ENCODE measurements at regions not wholly inside any gene's neighbourhood (a gene's known extent, or its start where the extent isn't known, plus 50 kb on each side); places are given as distances from the start of the nearest gene placed in this dataset.
"Not testable (repeated sequence)": the region's sequence is repeated elsewhere in the genome, so short reads cannot be mapped to it uniquely, and the experiment has no call there.

- no peak for DNase-seq
Measured at GRCh38 chr1:148309940-148310500, 157.9 kb upstream of the NBPF11 start.

DNA sequence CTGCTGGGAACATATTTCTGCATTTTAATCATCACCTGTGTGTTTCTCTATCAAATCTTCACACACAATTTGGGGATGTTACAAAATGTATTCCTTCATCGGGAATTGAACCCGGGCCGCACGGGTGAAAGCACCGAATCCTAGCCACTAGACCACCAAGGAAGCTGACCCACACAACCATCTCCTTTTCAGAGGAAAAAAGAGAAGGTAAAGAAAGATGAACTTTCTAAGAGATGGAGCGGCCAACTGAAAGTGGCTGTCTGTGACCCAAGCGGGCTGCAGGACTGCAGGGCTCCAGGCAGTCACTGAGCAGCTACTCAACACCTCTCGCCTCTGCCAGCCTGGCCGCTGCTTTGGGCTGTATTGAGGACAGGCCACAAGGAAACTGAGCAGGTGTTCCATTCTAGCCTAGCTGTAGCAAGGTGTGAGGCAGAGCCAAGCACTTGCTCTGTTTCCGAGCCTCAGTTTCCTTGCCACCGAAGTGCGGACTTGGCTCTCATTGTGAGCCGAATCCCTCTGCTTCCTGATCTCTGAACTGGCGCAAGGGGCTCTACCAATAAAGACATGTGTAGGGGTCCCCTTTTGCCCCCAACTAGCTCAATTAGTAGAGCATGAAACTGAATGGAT is 156.9 kb upstream of the NBPF11 start:
- DNase-seq: no peak

- peak in 1 of 2 donors; percentile 10 for DNase-seq
Measured at GRCh38 chr1:148307583-148308185, 155.6 kb upstream of the NBPF11 start.

- DNase-seq: not testable (repeated sequence)
Measured at GRCh38 chr1:148304935-148305334, 152.9 kb upstream of the NBPF11 start.

DNA sequence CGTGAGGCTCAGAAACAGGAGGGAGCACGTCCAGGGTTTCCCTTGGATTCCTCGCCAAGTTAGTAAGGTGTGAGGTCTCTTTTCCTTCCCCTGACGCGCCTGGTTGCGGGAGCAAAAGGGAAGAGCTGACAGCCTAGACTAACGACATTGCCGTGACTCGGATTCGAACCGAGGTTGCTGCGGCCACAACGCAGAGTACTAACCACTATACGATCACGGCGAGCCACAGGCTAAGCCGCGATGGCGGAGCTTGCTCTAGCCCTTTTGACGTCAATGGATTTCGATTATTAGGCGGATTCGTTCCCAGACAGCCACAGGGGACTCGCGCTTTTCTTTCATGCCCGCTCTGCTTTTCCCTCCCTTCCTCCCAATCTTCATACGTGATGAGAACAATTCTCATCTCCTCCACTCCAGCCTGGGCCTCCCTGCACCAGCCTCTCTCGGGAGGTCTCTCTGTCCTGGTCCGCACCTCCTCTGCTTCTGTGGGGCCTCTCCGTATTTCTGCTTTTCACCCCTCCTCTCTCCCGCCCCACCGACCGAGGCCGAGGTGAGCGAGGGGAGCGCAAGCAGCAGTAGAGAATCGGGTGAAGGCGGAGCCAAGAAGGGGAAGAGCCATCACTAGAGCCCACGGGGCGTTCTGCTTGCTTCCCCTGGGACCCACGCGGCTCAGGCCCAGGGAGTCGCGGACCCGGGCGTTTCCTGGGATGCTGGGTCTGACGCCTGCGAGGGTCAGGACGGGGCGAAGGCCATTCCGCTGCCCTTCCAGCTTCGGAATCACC is 150.7 kb upstream of the NBPF11 start:
- DNase-seq: not testable (repeated sequence)

- not testable (repeated sequence) for DNase-seq
Measured at GRCh38 chr1:148297852-148298251, 145.8 kb upstream of the NBPF11 start.

- no peak for DNase-seq
Measured at GRCh38 chr1:148296511-148296910, 144.4 kb upstream of the NBPF11 start.

GRCh38 chr1:148294116-148294807 is 142.2 kb upstream of the NBPF11 start:
- no peak for DNase-seq

GRCh38 chr1:148293651-148294050 is 141.6 kb upstream of the NBPF11 start:
- DNase-seq: no peak

- no peak for DNase-seq
Measured at GRCh38 chr1:148292915-148293314, 140.8 kb upstream of the NBPF11 start.

DNA sequence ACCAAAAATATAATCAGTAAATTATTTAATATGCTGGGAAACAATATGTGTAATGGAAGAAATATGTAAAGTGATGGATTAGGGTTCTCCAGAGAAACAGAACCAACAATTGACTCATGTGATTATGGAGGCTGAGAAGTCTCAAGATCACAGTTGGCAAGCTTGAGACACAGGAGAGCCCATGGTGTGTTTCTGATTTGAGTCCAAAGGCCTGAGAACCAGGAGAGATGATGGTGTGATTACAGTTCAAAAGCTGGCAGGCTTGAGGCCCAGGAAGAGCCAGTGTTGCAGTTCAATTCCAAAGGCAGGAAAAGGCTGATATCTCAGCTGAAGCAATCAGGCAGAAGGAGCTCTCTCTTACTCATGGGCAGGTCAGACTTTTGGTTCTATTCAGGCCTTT is 138.8 kb upstream of the NBPF11 start:
- DNase-seq: no peak

- DNase-seq: no peak
Measured at GRCh38 chr1:148289647-148290046, 137.6 kb upstream of the NBPF11 start.

DNA sequence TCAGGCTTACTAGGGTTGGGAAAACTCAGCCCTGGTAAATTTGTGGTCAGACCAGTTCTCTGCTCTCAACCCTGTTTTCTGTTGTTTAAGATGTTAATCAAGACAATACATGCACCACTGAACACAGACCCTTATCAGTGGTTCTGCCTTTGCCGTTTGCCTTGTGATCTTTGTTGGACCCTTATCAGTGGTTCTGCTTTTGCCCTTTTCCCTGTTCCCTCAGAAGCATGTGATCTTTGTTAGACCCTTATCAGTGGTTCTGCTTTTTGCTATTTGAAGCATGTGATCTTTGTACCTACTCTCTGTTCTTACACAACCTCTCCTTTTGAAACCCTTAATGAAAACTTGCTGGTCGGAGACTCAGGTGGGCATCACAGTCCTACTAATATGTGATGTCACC is 133.9 kb upstream of the NBPF11 start:
- DNase-seq: not testable (repeated sequence)

GRCh38 chr1:148280831-148281572 is 128.9 kb upstream of the NBPF11 start:
- not testable (repeated sequence) for DNase-seq

- not testable (repeated sequence) for DNase-seq
Measured at GRCh38 chr1:148279002-148279542, 127.0 kb upstream of the NBPF11 start.

- DNase-seq: not testable (repeated sequence)
Measured at GRCh38 chr1:148277865-148278279, 125.8 kb upstream of the NBPF11 start.

- DNase-seq: not testable (repeated sequence)
Measured at GRCh38 chr1:148267066-148267465, 115.0 kb upstream of the NBPF11 start.

- no peak for DNase-seq
Measured at GRCh38 chr1:148264374-148265276, 112.5 kb upstream of the NBPF11 start.

DNA sequence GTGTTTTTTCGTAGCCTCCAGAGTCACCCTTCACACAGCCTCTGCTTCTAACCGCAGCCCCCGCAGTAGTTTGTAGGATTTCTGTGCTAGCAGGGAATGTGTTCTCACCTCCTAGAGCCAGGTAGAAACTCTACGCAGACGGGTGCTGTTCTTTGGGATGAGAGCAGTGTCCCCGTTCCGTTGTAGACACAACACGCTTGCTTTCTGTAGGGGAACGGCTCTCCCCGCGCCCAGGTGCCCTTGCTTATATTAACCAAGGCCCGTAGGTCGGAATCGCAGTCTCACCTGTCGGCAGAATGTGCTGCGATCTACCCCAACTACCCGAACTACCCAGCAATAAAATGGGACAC is 111.8 kb upstream of the NBPF11 start:
- DNase-seq: no peak

DNA sequence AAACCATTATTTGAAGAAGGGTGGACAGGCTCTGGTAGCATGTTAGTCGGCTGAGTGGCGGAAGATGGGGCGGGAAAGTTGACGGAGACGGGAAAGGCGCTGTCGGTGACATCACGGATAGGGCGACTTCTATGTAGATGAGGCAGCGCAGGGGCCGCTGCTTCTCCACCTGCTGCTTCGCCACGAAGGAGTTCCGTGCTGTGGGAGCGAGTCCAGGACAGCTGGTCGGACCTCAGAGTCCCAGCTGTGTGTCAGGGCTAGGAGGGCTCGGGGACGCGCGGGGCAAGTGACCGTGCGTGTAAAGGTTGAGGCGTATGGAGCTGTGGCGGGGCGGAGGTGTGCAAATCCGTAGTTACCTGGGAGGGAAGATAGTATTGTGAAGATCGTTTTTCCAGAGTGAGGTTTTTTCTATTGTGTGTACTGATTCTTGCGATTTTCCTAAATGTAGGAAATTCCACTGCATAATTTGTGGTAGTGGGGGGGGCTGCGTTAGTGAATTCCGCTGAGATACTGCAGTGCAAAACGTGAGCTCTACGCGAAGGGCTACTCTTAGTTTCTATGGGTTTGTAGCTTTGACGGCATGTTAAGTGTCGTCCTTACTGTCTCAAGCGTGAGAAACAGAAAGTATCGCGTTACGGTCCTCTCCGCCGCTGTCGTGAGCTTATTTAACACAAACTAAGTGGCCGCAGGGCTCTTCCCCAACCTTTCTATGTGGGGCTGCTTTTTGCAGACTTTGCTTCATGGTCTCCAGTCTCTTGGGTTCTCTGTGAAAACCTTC is 111.2 kb upstream of the NBPF11 start:
- peak in 1 of 2 donors; percentile 4 for DNase-seq

All from bone marrow (tissue), 2 donors.